DND-41 (cell line): ENCODE measurements at regions not wholly inside any gene's neighbourhood (a gene's known extent, or its start where the extent isn't known, plus 50 kb on each side); places are given as distances from the start of the nearest gene placed in this dataset.

Experiments
- ATAC-seq: fragments of 200-7000 bp; cut with Tn5 transposase; 3 replicates; pipeline ENCODE4 v1.9.1; 2021; ENCODE audit warnings: low read depth; ENCODE audit not compliant: insufficient read depth
- DNase-seq: peaks from one replicate; pipeline ENCODE4 v3.0.0-alpha.2; 2020
- H2AFZ ChIP-seq: 2 replicates; pipeline ENCODE4 v1.6.0; 2012; ENCODE audit warnings: low read depth, low read length
- H3K27ac ChIP-seq: 2 replicates; pipeline ENCODE4 v1.5.1; 2012; ENCODE audit warnings: low read length, inconsistent platforms
- H3K27me3 ChIP-seq: fragments of 200-600 bp; sonication (generic); 2 replicates; pipeline ENCODE4 v1.6.0; 2012; ENCODE audit warnings: low read length, mild to moderate bottlenecking, inconsistent platforms; ENCODE audit not compliant: insufficient read depth, poor library complexity
- H3K36me3 ChIP-seq: 2 replicates; pipeline ENCODE4 v1.5.1; 2012; ENCODE audit warnings: low read length, inconsistent platforms; ENCODE audit not compliant: insufficient read depth
- H3K4me1 ChIP-seq: 2 replicates; pipeline ENCODE4 v1.5.1; 2012; ENCODE audit warnings: mild to moderate bottlenecking, low read length; ENCODE audit not compliant: insufficient read depth
- H3K4me2 ChIP-seq: 2 replicates; pipeline ENCODE4 v1.6.0; 2012; ENCODE audit warnings: mild to moderate bottlenecking, moderate library complexity, low read length, inconsistent platforms; ENCODE audit not compliant: insufficient read depth
- H3K4me3 ChIP-seq, 2 experiments: fragments of 200-600 bp in 1 of 2; shearing (Covaris generic) in 1 of 2; 2 replicates each; pipeline ENCODE4 v1.5.1; 2012 to 2016; ENCODE audit warnings: inconsistent platforms in 2 of 2, low read length in 2 of 2, mild to moderate bottlenecking in 2 of 2, low read depth in 1 of 2, moderate library complexity in 1 of 2
- H3K79me2 ChIP-seq: 2 replicates; pipeline ENCODE4 v1.6.0; 2012; ENCODE audit warnings: low read length, inconsistent platforms; ENCODE audit not compliant: insufficient read depth
- H3K9ac ChIP-seq: 2 replicates; pipeline ENCODE4 v1.6.0; 2012; ENCODE audit warnings: low read depth, mild to moderate bottlenecking, inconsistent platforms, low read length, moderate library complexity
- H3K9me3 ChIP-seq: 2 replicates; pipeline ENCODE4 v1.5.1; 2012; ENCODE audit warnings: low read length, moderate library complexity, mild to moderate bottlenecking, inconsistent platforms; ENCODE audit not compliant: insufficient read depth, severe bottlenecking
- H4K20me1 ChIP-seq: 2 replicates; pipeline ENCODE4 v1.6.0; 2012; ENCODE audit warnings: low read length; ENCODE audit not compliant: insufficient read depth
- EZH2 ChIP-seq: IDR thresholded peaks from 3 replicates; pipeline ENCODE4 v1.6.1; 2012; ENCODE audit warnings: borderline replicate concordance, low read depth, mild to moderate bottlenecking, moderate library complexity, low read length, inconsistent platforms; ENCODE audit not compliant: severe bottlenecking
- TF ChIP-seq, protein P1 (sequence below): IDR thresholded peaks from 2 replicates; pipeline ENCODE4 v1.5.1; 2012; ENCODE audit warnings: borderline replicate concordance, low read length, moderate library complexity, mild to moderate bottlenecking; ENCODE audit not compliant: poor library complexity, severe bottlenecking; ENCODE audit errors: extremely low read depth

DNA sequence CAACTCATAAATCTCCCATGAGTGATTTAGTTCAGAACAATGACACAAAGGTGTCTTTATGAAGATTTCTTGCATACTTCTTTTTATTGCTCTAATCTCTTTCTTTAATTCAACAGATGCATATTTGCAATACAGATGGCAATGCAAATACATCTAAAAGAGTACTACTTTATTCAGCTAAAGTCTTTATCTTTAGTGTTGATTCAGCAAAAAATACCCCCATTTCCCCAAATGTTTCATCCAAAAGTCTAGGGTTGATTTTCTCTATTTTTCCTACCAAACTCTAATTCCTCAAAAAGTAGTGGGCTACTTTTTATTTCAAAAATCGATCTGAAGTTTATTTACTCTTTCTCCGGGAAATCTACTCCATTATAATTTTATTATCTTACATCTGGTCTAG is 1055.2 kb downstream of the STIM2 start:
- no peak overlapping the region for H3K9ac ChIP-seq
- H3K4me1 ChIP-seq = no peaks in the 10 kb centered on the region
- H2AFZ ChIP-seq = no peak overlapping the region
- H3K9me3 ChIP-seq = no peaks in the 10 kb centered on the region
- H3K4me2 ChIP-seq = no peak overlapping the region
- ATAC-seq (no peak), DNase-seq (no peak)
- no peaks in the 10 kb centered on the region for H3K79me2 ChIP-seq
- no peaks in the 10 kb centered on the region for H4K20me1 ChIP-seq
- no peaks in the 10 kb centered on the region for H3K27me3 ChIP-seq
- H3K27ac ChIP-seq = no peak overlapping the region
- no peaks in the 10 kb centered on the region for H3K36me3 ChIP-seq
- TF ChIP-seq EZH2 = no peak
- TF ChIP-seq, protein P1, sequence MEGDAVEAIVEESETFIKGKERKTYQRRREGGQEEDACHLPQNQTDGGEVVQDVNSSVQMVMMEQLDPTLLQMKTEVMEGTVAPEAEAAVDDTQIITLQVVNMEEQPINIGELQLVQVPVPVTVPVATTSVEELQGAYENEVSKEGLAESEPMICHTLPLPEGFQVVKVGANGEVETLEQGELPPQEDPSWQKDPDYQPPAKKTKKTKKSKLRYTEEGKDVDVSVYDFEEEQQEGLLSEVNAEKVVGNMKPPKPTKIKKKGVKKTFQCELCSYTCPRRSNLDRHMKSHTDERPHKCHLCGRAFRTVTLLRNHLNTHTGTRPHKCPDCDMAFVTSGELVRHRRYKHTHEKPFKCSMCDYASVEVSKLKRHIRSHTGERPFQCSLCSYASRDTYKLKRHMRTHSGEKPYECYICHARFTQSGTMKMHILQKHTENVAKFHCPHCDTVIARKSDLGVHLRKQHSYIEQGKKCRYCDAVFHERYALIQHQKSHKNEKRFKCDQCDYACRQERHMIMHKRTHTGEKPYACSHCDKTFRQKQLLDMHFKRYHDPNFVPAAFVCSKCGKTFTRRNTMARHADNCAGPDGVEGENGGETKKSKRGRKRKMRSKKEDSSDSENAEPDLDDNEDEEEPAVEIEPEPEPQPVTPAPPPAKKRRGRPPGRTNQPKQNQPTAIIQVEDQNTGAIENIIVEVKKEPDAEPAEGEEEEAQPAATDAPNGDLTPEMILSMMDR = no peak
- no peak overlapping the region for H3K4me3 ChIP-seq

DNA sequence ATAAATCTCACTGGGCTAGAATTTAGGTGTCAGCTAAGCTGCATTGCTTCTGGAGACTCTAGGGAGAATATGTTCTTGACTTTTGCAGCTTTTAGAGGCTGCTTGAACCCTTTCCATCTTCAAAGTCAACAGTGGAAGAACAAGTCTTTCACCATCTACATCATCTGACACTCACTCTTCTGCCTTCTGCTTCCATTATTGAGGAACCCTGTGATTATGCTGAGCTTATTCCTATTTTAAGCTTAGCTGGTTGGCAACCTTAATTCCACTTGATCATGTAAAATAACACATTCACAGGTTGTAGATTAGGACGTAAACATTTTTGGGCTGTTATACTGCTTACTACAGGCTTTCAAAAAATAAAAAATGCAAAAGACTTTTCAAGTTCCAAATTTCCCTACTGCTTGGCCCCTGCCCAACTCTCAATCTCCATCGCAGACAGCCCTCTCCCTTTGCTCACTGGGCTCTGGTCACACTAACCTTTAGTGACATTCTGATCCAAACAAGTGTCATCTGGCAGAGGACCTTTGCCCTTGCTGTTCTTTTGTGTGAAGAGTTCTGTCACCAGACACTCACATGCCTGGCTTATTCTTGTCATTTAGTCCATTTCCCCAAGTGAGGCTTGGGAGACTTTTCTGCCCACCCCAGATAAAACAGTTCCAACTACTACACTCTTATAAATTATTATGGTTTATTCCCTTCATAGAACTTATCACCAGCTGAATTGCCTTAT is 1056.0 kb downstream of the STIM2 start:
- Histone ChIP-seq H3K36me3 (no peaks in the 10 kb centered on the region), H3K4me1 (no peaks in the 10 kb centered on the region), H3K9me3 (no peaks in the 10 kb centered on the region), H2AFZ (no peak overlapping the region), H3K4me3 (no peak overlapping the region), H4K20me1 (no peaks in the 10 kb centered on the region), H3K9ac (no peak overlapping the region), H3K27ac (no peak overlapping the region), H3K4me2 (no peak overlapping the region), H3K27me3 (no peaks in the 10 kb centered on the region), H3K79me2 (no peaks in the 10 kb centered on the region)
- DNase-seq (no peak), ATAC-seq (no peak)
- no peak for TF ChIP-seq EZH2

DNA sequence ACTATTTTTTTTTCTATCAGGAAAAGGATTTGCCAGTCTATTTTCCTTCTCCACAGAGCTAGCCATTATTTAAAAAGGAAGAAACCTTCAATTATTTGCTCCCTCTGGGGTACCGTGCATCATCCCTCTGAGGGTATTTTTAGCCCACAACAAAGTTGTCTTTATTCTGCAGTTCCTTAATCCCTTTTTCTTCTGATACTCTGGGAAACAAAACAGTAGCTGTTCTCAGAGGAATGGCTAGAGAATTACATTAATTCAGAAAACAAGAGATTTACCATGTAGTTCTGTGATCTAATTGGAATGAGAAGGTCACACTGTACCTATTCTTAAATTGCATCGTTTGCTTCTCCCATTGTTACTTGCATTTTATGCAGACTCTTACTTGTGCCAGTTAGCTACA is 1056.7 kb downstream of the STIM2 start:
- no peak overlapping the region for H3K27ac ChIP-seq
- H3K27me3 ChIP-seq = no peaks in the 10 kb centered on the region
- no peaks in the 10 kb centered on the region for H3K79me2 ChIP-seq
- no peak overlapping the region for H2AFZ ChIP-seq
- H3K9me3 ChIP-seq = no peaks in the 10 kb centered on the region
- no peaks in the 10 kb centered on the region for H4K20me1 ChIP-seq
- no peaks in the 10 kb centered on the region for H3K36me3 ChIP-seq
- ATAC-seq (no peak), DNase-seq (no peak)
- no peak overlapping the region for H3K4me3 ChIP-seq
- TF ChIP-seq, protein P1 = no peak
- TF ChIP-seq EZH2 = no peak
- H3K4me1 ChIP-seq = no peaks in the 10 kb centered on the region
- H3K4me2 ChIP-seq = no peak overlapping the region
- H3K9ac ChIP-seq = no peak overlapping the region

DNA sequence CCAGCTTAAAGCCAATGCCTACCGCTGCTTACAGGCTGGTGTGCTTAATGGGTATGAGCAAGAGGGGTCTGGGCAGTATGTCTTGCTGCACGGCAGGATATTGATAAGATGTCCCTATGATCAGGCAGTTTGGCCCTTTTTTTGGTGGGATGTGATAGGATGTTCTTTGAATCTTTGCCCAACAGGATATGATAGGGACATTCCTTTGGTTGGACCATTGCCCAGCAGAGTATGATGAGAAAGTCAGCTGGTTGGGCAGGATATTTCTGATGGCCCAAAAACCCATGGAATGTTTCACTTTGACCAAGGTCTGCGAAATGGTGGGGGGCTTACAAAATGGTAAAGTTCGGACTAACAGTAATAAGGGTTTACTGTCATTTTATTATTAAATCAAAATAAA is 1060.6 kb downstream of the STIM2 start:
- ATAC-seq (no peak), DNase-seq (no peak)
- Histone ChIP-seq H4K20me1 (no peaks in the 10 kb centered on the region), H3K4me3 (no peak overlapping the region), H3K36me3 (no peaks in the 10 kb centered on the region), H3K9ac (no peak overlapping the region), H3K27me3 (no peaks in the 10 kb centered on the region), H3K79me2 (no peaks in the 10 kb centered on the region), H3K27ac (no peak overlapping the region), H3K9me3 (no peaks in the 10 kb centered on the region), H2AFZ (no peak overlapping the region), H3K4me2 (no peak overlapping the region), H3K4me1 (no peaks in the 10 kb centered on the region)
- TF ChIP-seq, protein P1 = no peak
- TF ChIP-seq EZH2 = no peak
